Kidney (tissue), 13 donors: ENCODE measurements at regions not wholly inside any gene's neighbourhood (a gene's known extent, or its start where the extent isn't known, plus 50 kb on each side); places are given as distances from the start of the nearest gene placed in this dataset.

Experiments
- DNase-seq, 5 donors: peaks; one replicate each; pipeline ENCODE4 v3.0.0-alpha.2; 2013 to 2020
- FAIRE-seq: peaks from 2 replicates; lab custom pipeline; 2012; peaks lifted over from hg19 to GRCh38; lab: Jason Lieb, UNC
- H3K27ac ChIP-seq, 2 donors: one replicate each; pipeline ENCODE4 v1.7.0; 2013; ENCODE audit warnings: low read depth in 2 of 2, low read length in 2 of 2, inconsistent platforms in 1 of 2
- H3K27me3 ChIP-seq: one replicate; pipeline ENCODE4 v1.7.1; 2013; ENCODE audit warnings: low read length, inconsistent platforms; ENCODE audit not compliant: control insufficient read depth, insufficient read depth
- H3K36me3 ChIP-seq, 3 donors: one replicate each; pipeline versions ENCODE4 v1.7.0 to v1.7.1; 2013; ENCODE audit warnings: low read length in 3 of 3, control low read depth in 1 of 3, inconsistent platforms in 1 of 3; ENCODE audit not compliant: insufficient read depth in 3 of 3, control insufficient read depth in 2 of 3
- H3K4me1 ChIP-seq, 3 donors: one replicate each; pipeline versions ENCODE4 v1.7.0 to v1.7.1; 2013; ENCODE audit warnings: low read length in 3 of 3, inconsistent platforms in 1 of 3, low read depth in 1 of 3; ENCODE audit not compliant: control insufficient read depth in 2 of 3, insufficient read depth in 2 of 3
- H3K4me3 ChIP-seq, 3 donors: one replicate each; pipeline versions ENCODE4 v1.7.0 to v1.8.1; 2013; ENCODE audit warnings: low read length in 3 of 3, control low read depth in 1 of 3, inconsistent platforms in 1 of 3
- H3K9ac ChIP-seq, 3 donors: one replicate each; pipeline versions ENCODE4 v1.7.0 to v1.7.1; 2013; ENCODE audit warnings: low read length in 3 of 3, control low read depth in 1 of 3, inconsistent platforms in 1 of 3
- H3K9me3 ChIP-seq, 3 donors: one replicate each; pipeline versions ENCODE4 v1.7.0 to v1.7.1; 2013; ENCODE audit warnings: low read length in 3 of 3, control low read depth in 1 of 3, inconsistent platforms in 1 of 3; ENCODE audit not compliant: control insufficient read depth in 2 of 3, insufficient read depth in 1 of 3
- CTCF ChIP-seq: IDR thresholded peaks from 3 replicates; pipeline ENCODE4 v1.5.1; 2012; ENCODE audit warnings: mild to moderate bottlenecking, moderate library complexity, borderline replicate concordance; ENCODE audit not compliant: insufficient read depth; ENCODE audit errors: extremely low read depth
- intact Hi-C: fragments of 100-400 bp; cut with DNase I; formaldehyde crosslinking; loops from one replicate; pipeline ENCODE4 v1.11.1; 2022
- donor health status: control.
- donor health status: control.
- donor health status: control.
- donor health status: control.
- donor health status: control.
- donor health status: DM: yes; HTN: yes; CAD: no.
- donor health status: Normal renal cell carcinoma (clear cell type).

- TF ChIP-seq CTCF, result no peak
- FAIRE-seq, result no peak
These were observed 125.5 kb upstream of the DCN start for GRCh38 chr12:91307957-91308670.

GRCh38 chr12:91290354-91290753 lies 107.7 kb upstream of the DCN start:
- no peaks in the 10 kb centered on the region for H3K36me3 ChIP-seq
- no peak for FAIRE-seq

More at GRCh38 chr12:91307957-91308670, 125.5 kb upstream of the DCN start:
- Histone ChIP-seq H3K4me3 (no peak overlapping the region), H3K9me3 (no peaks in the 10 kb centered on the region), H3K36me3 (no peaks in the 10 kb centered on the region), H3K9ac (no peak overlapping the region), H3K27ac (no peak overlapping the region), H3K4me1 (no peaks in the 10 kb centered on the region), H3K27me3 (no peaks in the 10 kb centered on the region)
- intact Hi-C loops, result no loop called here
- DNase-seq, result peak in 2 of 5 donors; percentile 19 to 51

GRCh38 chr12:91289906-91290305 lies 107.3 kb upstream of the DCN start:
- DNase-seq (peak in 2 of 5 donors; percentile 28 to 40), FAIRE-seq (no peak)
- intact Hi-C loops, result no loop called here
- Histone ChIP-seq H3K36me3 (no peaks in the 10 kb centered on the region), H3K9ac (no peak overlapping the region), H3K4me1 (no peaks in the 10 kb centered on the region), H3K4me3 (no peak overlapping the region), H3K9me3 (no peaks in the 10 kb centered on the region), H3K27me3 (no peaks in the 10 kb centered on the region), H3K27ac (no peak overlapping the region)
- TF ChIP-seq CTCF, result no peak

More at GRCh38 chr12:91290354-91290753, 107.7 kb upstream of the DCN start:
- Histone ChIP-seq H3K27ac (no peak overlapping the region), H3K9ac (no peak overlapping the region), H3K4me1 (no peaks in the 10 kb centered on the region), H3K27me3 (no peaks in the 10 kb centered on the region), H3K9me3 (no peaks in the 10 kb centered on the region), H3K4me3 (no peak overlapping the region)
- DNase-seq, result no peak
- no peak for TF ChIP-seq CTCF
- intact Hi-C loops, result no loop called here

GRCh38 chr12:91289072-91289471 lies 106.5 kb upstream of the DCN start:
- DNase-seq, result no peak
- no peak for TF ChIP-seq CTCF
- intact Hi-C loops, result no loop called here
- no peak overlapping the region for H3K9ac ChIP-seq
- no peaks in the 10 kb centered on the region for H3K9me3 ChIP-seq
- H3K27me3 ChIP-seq, result no peaks in the 10 kb centered on the region
- FAIRE-seq, result no peak
- H3K4me3 ChIP-seq, result no peak overlapping the region
- H3K27ac ChIP-seq, result no peak overlapping the region
- H3K4me1 ChIP-seq, result no peaks in the 10 kb centered on the region
- H3K36me3 ChIP-seq, result no peaks in the 10 kb centered on the region
